ENCODE measurements at regions not wholly inside any gene's neighbourhood (a gene's known extent, or its start where the extent isn't known, plus 50 kb on each side); places are given as distances from the start of the nearest gene placed in this dataset.

DNA sequence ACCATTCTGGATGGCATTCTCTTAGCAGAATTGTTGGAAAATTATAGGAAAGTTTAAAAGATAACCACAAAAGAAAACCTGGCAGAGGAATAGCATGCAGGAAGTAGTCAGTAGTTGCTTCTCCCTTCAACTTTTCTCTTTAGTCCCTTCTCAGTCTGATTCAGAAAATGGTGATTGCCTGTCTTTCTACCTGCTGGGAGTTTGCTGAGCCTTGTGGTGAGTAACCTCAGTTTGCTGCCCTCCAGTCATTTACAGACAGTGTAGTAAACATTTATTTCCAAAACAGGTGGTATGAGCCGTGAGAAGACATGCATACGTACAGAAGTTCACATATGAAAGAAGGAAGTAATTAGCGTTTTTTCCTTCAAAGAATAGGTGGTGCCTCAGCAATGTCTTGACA lies 224.7 kb upstream of the POU1F1 start:
- Histone ChIP-seq H3K4me1 (ENCODE audit: control insufficient read depth, insufficient read depth, low read length) (no peaks in the 10 kb centered on the region), H3K9me3 (ENCODE audit: control insufficient read depth, insufficient read depth, low read depth, low read length) (no peaks in the 10 kb centered on the region), H3K27ac (ENCODE audit: extremely low read depth, low read depth, low read length) (no peak overlapping the region), H3K36me3 (ENCODE audit: control insufficient read depth in 2 of 2, insufficient read depth in 1 of 2, low read length in 2 of 2) (no peaks in the 10 kb centered on the region), H3K4me3 (ENCODE audit: low read depth, low read length) (no peak overlapping the region)
- no peak for TF ChIP-seq SALL2 (tag by site-specific recombination; IDR thresholded peaks at IDR 0.05; ENCODE audit: borderline replicate concordance)
- TF ChIP-seq ZEB2 (tag by site-specific recombination; IDR thresholded peaks at IDR 0.05) = no peak
- TF ChIP-seq KLF1 (tag by site-specific recombination; IDR thresholded peaks at IDR 0.05) = no peak
- TF ChIP-seq ZNF423 (tag by site-specific recombination; IDR thresholded peaks at IDR 0.05) = no peak
- no peak for TF ChIP-seq ZNF239 (tag by site-specific recombination; IDR thresholded peaks at IDR 0.05)
- no peak for TF ChIP-seq ZNF664 (tag by site-specific recombination; IDR thresholded peaks at IDR 0.05)
- TF ChIP-seq ZFP41 (tag by site-specific recombination; IDR thresholded peaks at IDR 0.05; ENCODE audit: borderline replicate concordance) = no peak
- no peak for TF ChIP-seq ZFP37 (tag by site-specific recombination; IDR thresholded peaks at IDR 0.05)
- no peak for TF ChIP-seq ZNF274 (IDR thresholded peaks at IDR 0.05; ENCODE audit: low read length)
- TF ChIP-seq ZNF274 (tag by site-specific recombination; IDR thresholded peaks at IDR 0.05; ENCODE audit: borderline replicate concordance) = no peak
- TF ChIP-seq PRDM1 (tag by site-specific recombination; IDR thresholded peaks at IDR 0.05) = no peak
- no peak for TF ChIP-seq ZNF221 (tag by site-specific recombination; IDR thresholded peaks at IDR 0.05; ENCODE audit: borderline replicate concordance)
- no peak for TF ChIP-seq ZNF529 (tag by site-specific recombination; IDR thresholded peaks at IDR 0.05; ENCODE audit: insufficient replicate concordance)
- no peak for TF ChIP-seq OVOL3 (tag by site-specific recombination; IDR thresholded peaks at IDR 0.05)
- no peak for TF ChIP-seq ZNF449 (tag by site-specific recombination; IDR thresholded peaks at IDR 0.05)
- no peak for TF ChIP-seq WT1 (tag by site-specific recombination; IDR thresholded peaks at IDR 0.05)
- no peak for TF ChIP-seq ZSCAN16 (tag by site-specific recombination; IDR thresholded peaks at IDR 0.05)
- no peak for TF ChIP-seq PRDM10 (tag by site-specific recombination; IDR thresholded peaks at IDR 0.05)
- TF ChIP-seq ZNF777 (tag by site-specific recombination; IDR thresholded peaks at IDR 0.05; ENCODE audit: borderline replicate concordance) = no peak
- no peak for TF ChIP-seq ZNF350 (tag by site-specific recombination; IDR thresholded peaks at IDR 0.05)
- TF ChIP-seq ZNF629 (tag by site-specific recombination; IDR thresholded peaks at IDR 0.05) = no peak
- POLR2A ChIA-PET = no interaction called here
- CTCF ChIA-PET = interaction anchor here (1.8 kb wide), 1 partner anchor 203 kb away, joined by 7 read pairs; no protein-coding TSS in a partner anchor

DNA sequence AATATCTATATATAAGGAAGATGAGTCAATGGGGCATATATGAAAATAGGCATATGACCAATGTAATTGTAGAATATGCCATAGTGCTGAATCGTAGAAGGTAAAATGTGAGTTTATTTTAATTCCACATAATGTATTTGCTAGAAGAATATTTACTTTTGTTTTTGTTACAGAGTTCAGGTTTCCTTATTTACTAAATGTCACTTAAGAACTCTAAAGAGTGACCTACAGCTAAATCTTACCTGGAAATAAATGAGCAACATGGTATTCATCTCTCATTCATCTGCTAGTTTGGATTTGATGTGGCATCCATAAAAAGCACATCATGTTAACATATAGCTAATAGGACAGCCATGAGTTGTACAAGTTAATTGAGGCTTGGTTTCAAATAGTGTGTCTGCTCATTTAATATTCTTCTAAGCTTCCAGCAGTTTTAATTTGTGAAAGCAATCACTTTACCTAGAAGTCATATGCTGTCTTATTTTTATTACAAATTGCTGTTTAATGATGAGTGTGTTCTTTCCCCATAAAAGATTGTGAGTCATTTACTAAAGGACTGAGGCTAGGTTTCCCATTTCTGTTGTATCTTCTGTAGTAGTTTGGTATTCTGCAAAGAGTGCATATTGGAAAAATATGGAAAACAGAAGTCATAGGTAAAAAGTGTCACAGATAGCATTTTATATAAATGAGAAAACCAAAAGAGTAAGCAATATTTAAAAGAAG lies 222.1 kb upstream of the POU1F1 start:
- H3K4me3 ChIP-seq (ENCODE audit: low read depth, low read length) = no peak overlapping the region
- H3K4me1 ChIP-seq (ENCODE audit: control insufficient read depth, insufficient read depth, low read length) = no peaks in the 10 kb centered on the region
- H3K27ac ChIP-seq (ENCODE audit: extremely low read depth, low read depth, low read length) = no peak overlapping the region
- ChIA-PET CTCF (no interaction called here), POLR2A (no interaction called here)
- H3K36me3 ChIP-seq (ENCODE audit: control insufficient read depth in 2 of 2, insufficient read depth in 1 of 2, low read length in 2 of 2) = no peaks in the 10 kb centered on the region
- no peaks in the 10 kb centered on the region for H3K9me3 ChIP-seq (ENCODE audit: control insufficient read depth, insufficient read depth, low read depth, low read length)
- TF ChIP-seq SP7 (tag by site-specific recombination; IDR thresholded peaks at IDR 0.05) (0 out of 2 replicates have a peak, but pooled peaks have one; percentile 31), ZNF366 (tag by site-specific recombination; conservative IDR thresholded peaks at IDR 0.05) (peak; percentile 51), FEZF1 (tag by site-specific recombination; IDR thresholded peaks at IDR 0.05) (peak; percentile 29), ZNF416 (tag by site-specific recombination; IDR thresholded peaks at IDR 0.05) (no peak)

All from HEK293 (cell line).